Vagina (tissue), 2 donors: ENCODE measurements at regions not wholly inside any gene's neighbourhood (a gene's known extent, or its start where the extent isn't known, plus 50 kb on each side); places are given as distances from the start of the nearest gene placed in this dataset.
"Not testable (repeated sequence)": the region's sequence is repeated elsewhere in the genome, so short reads cannot be mapped to it uniquely, and the experiment has no call there.

Experiments
- CTCF ChIP-seq, 3 experiments: fragments of 450-650 bp in 2 of 3; fragments of 200-600 bp in 1 of 3; sonication (generic) in 1 of 3; IDR thresholded peaks; one replicate each; pipeline ENCODE4 v1.5.1; 2017 to 2019; ENCODE audit warnings: antibody characterized with exemption in 3 of 3, mild to moderate bottlenecking in 2 of 3, moderate library complexity in 2 of 3
- POLR2A ChIP-seq, 2 donors: fragments of 450-650 bp; IDR thresholded peaks; one replicate each; pipeline ENCODE4 v1.6.1; 2017; ENCODE audit warnings: antibody characterized with exemption in 2 of 2, mild to moderate bottlenecking in 2 of 2, moderate library complexity in 2 of 2

DNA sequence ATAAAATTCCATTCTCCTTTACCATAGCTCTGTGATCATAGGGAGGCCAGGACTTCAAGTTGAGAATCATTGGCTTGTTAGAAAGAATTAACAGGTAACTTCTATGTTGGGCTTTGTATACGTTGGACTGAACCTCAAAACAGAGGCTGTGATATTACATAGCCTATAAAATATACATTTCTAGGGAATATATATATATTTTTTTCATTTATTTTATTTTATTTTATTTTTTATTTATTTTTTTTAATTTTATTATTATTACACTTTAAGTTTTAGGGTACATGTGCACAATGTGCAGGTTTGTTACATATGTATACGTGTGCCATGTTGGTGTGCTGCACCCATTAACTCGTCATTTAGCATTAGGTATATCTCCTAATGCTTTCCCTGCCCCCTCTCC, 470.4 kb upstream of the ADGRL3 start:
- not testable (repeated sequence) for TF ChIP-seq CTCF, POLR2A (IDR thresholded peaks at IDR 0.05)
